ENCODE measurements at regions not wholly inside any gene's neighbourhood (a gene's known extent, or its start where the extent isn't known, plus 50 kb on each side); places are given as distances from the start of the nearest gene placed in this dataset.
"Not testable (repeated sequence)": the region's sequence is repeated elsewhere in the genome, so short reads cannot be mapped to it uniquely, and the experiment has no call there.

DNA sequence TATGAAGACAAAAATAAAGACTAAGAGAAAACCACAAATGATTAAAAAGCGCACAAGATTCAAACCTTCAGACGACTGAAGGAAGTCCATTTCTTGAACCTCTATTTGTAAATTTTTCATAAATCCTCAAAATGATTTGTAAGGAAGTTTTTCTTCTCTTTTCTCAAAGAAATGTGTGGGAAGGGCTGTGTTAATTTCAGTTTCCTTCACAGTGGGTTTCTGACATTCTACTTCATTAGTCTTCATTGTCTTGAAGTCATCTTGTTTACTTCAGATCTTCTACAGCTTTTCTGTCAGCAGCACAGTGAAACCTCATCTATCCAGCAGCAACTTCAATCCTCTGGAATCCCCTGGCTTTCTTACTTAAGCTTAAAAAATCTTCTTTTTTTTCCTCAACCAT, 87.6 kb upstream of the MYLIP start:
- POLR2A ChIA-PET, result no interaction called here
- CTCF ChIA-PET, result interaction anchor here (0.5 kb wide), 1 partner anchor 24 kb away, joined by 3 read pairs; no protein-coding TSS in a partner anchor

DNA sequence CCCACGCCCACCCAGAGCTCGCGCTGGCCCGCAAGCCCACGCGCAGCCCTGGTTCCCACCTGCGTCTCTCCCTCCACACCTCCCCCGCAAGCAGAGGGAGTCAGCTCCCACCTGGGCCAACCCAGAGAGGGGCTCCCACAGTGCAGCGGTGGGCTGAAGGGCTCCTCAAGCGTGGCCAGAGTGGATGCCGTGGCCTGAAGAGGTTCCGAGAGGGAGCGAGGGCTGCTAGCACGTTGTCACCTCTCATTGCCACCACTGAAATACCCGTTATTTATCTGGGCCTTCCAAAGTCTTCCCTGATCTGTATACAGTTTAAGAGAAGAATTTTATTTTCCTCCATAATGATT, 88.3 kb upstream of the MYLIP start:
- ChIA-PET CTCF (no interaction called here), POLR2A (no interaction called here)

DNA sequence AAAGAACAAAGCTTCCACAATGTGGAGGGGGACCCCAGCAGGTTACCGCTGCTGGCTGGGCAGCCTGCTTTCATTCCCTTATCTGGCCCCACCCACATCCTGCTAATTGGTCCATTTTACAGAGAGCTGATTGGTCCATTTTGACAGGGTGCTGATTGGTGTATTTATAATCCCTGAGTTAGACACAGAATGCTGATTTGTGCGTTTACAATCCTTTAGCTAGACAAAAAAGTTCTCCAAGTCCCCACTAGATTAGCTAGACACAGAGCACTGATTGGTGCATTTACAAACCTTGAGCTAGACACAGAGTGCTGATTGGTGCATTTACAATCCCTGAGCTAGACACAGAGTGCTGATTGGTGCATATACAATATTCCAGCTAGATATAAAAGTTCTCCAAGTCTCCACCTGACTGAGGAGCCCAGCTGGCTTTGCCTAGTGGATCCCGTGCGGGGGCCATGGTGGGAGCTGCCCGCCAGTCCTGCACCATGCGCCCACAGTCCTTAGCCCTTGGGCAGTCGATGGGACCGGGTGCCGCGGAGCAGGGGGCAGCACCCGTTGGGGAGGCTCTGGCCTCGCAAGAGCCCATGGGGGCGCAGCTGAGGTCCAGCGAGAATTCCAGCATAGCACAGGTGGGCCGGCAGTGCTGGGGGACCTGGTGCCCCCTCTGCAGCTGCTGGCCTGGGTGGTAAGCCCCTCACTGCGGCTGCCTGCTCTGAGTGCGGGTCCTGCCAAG, 88.8 kb upstream of the MYLIP start:
- CTCF ChIA-PET, POLR2A ChIA-PET: not testable (repeated sequence)

DNA sequence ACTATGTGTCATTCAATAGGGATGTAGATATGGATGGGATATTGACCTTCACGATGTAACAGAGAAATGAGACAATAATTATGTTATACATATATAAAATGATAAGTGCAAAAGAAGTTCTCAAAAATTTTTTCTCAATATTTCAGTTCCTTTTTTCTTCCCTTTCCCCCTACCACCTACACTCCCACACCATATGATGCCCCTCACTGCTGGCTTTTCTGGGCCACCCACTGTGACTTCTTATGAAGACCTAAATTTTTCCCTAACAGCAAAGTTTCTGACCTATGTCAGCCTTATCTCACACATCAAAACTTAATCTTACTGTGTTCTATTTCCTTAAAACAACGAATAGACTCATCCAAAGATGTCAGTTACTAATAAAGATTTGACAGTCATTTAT, 89.9 kb upstream of the MYLIP start:
- ChIA-PET CTCF (no interaction called here), POLR2A (no interaction called here)

DNA sequence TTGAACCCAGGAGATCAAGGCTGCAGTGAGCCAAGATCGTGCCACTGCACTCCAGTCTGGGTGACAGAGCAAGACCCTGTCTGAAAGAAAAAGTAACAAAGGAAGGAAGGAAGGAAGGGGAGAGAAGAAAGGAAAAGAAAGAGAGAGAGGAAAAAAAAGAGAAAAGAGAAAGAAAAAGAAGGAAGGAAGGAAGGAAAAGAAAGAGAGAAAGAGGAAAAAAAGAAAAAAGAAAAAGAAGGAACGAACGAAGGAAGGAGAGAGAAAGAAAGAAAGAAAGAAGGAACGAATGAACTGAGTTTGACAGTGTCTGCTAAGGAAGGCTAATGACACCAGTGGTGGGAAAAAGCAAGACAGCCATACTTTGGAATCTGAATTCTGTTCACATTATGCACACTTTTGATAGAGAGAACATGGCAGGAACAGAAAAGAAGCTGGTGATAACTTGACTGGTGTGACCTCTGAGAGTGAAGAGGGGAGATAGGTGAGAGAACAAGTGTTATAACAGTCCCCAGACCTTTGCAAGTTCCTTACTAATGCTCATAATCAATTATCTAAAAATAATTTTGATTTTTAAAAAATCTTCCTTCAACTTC, 93.3 kb upstream of the MYLIP start:
- ChIA-PET CTCF (interaction anchor here (1.2 kb wide), 1 partner anchor 170 kb away, joined by 3 read pairs; no protein-coding TSS in a partner anchor), POLR2A (no interaction called here)

DNA sequence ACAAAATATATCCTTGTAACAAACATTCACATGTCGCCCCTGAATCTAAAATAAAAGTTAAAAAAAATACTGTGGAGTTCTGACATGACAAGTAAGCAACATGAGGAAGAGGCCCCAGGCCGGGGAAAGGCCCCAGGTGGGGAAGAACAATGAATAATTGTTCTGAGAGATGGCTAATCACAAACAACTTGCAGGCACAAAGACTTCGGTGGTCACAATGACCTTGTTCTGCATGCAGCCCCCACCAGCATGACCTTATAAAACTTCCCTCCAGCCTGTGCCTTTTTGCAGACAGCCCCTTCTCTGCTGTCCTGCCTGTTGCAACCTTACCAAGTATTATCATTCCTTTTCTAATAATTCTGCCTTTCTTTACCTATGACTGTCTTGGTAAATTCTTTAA, 95.7 kb upstream of the MYLIP start:
- POLR2A ChIA-PET, result no interaction called here
- CTCF ChIA-PET, result no interaction called here

DNA sequence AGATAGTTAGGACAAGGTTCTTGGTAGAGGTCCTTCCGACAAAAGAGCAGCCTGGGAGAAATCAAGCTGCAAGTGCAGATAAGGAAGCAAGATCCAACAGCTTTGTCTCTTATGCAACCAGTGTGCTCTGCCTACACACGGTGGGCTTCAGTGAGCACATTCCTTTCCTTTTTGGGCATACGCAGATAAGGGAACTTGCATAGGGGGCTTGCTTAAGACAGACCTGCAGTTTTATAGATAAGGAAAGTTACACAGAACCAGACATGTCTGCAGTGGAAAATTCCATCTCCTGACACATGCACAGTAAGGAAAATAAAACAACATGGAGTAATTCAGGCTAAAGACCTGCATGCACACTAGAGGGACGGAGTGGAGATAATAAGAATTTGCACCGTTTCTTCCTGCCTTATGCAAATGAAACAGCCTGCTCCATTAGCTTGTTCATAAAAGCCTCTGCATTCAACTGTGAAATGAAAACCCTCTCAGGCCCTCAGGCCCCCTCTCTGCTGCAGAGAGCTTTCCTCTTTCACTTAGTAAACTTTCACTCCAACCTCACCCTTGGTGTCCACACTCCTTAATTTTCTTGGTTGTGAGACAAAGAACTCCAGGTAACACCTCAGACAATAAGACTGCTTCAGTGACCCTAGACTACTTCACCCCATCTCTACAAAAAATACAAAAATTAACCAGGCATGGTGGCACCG, 97.5 kb upstream of the MYLIP start:
- ChIA-PET POLR2A (no interaction called here), CTCF (no interaction called here)

DNA sequence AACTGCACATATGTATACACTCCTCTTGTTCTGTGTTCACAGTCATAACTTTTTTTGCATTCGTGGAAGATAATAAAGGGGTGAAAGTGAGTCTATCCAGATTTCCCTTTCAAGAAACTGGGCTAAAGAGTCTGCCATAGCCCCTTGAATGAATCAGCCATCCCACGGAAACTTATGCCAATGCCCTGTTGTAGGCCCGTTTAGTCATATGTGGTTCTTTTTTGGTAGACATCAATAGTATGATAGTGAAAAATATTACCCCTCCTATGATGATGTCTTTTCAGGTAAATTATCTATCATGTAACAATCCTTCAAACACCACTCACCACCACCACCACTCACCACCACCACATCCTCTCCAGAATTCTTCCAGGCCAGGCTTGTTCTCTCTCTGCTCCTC, 99.9 kb upstream of the MYLIP start:
- ChIA-PET CTCF (interaction anchor here (0.6 kb wide), 1 partner anchor 1415 kb away, joined by 3 read pairs; no protein-coding TSS in a partner anchor), POLR2A (no interaction called here)

DNA sequence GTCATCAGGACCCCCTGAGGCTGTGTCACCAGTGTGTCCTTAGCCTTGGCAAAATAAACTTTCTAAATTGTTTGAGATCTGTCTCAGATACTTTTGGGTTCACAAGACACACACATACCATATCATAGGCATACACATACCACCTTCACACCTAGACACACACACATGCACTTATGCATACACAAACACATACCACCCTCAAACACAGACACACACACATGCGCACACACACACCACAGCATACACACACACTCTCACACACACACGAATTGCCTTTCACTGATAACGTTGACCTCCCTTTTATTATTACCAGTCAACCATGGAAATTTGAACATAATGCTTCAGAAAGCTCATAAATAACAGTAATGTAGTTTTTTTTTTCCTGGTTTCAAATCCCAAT, 108.6 kb upstream of the MYLIP start:
- ChIA-PET CTCF (interaction anchor here (0.5 kb wide), 1 partner anchor 181 kb away, joined by 3 read pairs; no protein-coding TSS in a partner anchor), POLR2A (no interaction called here)

DNA sequence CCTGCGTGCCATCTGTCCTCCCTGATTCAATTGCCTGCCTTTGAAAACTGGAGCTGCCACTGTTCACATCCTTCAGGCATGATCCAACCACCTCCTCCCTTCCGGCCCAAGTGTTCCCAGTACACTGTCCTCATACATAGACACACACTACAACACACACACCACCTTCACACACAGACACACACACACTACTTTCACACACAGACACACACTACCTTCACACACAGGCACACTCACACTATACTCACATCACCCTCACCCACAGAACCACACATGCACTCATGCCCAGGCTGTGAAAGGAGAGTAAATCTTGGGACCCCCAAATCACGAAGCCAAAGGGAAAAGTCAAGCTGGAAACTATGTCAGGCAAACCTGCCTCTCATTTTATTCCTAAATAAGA, 109.4 kb upstream of the MYLIP start:
- ChIA-PET POLR2A (no interaction called here), CTCF (no interaction called here)

DNA sequence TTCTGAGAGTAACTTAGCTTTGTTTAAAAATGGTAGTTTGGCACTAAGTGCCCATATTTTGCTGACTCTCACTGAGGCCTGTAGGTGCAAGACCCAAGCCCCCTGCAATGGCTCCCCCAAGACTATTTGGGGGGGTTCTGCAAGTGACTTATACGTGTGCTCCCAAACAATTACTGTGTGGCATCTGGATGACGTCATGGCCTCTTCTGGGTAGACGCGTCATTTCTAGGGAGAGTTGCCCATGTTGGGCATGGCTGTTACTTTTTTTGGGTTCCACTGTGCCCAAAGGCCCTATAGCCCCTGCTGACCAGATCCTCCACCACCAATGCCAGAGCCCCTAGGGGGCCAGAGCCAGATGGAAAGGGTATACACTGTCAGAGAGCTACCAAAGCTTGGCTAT, 110.3 kb upstream of the MYLIP start:
- ChIA-PET CTCF (no interaction called here), POLR2A (no interaction called here)

DNA sequence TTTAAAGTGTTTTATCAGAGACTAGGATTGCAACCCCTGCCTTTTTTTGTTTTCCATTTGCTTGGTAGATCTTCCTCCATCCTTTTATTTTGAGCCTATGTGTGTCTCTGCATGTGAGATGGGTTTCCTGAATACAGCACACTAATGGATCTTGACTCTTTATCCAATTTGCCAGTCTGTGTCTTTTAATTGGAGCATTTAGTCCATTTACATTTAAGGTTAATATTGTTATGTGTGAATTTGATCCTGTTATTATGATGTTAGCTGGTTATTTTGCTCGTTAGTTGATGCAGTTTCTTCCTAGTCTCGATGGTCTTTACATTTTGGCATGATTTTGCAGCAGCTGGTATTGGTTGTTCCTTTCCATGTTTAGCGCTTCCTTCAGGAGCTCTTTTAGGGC, 114.6 kb upstream of the MYLIP start:
- POLR2A ChIA-PET, CTCF ChIA-PET: not testable (repeated sequence)

DNA sequence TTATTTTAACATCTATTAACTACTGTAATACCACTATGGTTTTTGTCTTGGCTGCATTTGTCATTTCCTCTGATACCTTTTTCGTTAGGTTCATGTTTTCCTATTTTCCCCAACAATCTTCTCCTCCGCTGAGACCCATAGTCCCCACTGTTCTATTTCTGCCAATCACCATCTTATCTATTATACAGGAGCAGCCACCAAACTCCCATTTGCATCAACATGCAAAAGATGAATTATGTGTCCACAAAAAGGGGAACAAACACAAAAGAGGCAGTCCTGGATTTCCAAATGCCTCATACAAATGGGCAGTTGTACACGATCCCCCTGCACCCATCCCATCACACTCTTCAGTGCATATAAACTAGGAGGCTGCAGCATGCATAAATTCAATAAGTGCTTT, 121.7 kb upstream of the MYLIP start:
- CTCF ChIA-PET, result no interaction called here
- POLR2A ChIA-PET, result no interaction called here

DNA sequence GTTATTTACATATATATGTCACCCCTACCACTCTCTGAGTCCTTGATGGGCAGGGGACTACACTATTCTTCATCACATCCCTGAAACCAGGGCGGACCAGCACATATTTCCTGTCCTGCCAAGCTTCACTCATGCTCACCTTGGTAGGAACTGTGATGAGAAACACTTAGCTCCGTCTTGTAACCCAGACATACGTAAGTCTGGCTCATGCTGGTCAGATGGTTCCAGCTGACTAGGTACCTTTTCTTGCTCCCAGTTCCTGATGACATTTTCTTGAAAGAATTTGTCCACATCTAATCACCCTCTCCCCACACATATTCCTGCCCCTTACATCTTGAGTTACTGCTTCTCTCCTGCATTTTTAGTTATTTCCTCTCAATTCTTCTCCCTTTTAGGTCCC, 122.2 kb upstream of the MYLIP start:
- ChIA-PET CTCF (no interaction called here), POLR2A (no interaction called here)

DNA sequence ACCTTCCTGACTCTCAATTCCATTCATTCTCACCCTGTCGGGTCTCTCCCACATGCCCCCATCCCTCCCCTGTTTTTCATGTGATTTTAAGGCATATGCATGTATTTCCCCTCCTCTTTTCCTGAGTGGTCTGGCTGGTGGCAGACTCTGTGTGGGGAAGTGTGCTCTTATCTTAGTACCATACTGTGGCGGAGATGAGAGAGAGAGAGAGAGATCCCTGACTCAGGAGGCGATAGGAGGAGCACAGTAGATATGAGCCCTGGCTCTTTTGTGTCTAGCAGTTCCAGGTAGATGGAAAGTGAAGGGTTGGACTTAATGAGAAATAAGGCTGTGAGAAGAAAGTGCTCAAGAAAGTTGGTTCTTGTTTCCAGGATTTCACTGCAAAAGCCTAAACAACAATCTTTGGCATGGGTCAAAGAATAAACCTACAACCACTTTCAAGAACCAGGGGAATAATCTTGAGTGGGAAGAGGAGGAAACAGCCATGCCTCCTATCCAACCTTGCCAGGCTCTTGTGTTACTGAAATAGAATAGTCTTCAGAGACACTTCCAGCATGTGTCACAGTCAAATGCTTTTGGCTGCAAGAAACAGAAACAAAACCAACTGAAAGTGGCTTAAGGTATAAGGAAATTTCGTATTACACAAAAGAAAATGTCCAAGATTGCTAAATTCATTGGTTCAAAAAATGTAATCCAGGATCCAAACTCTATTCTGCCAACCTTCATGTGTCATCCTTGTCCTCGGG, 123.8 kb upstream of the MYLIP start:
- POLR2A ChIA-PET, result no interaction called here
- CTCF ChIA-PET, result no interaction called here

DNA sequence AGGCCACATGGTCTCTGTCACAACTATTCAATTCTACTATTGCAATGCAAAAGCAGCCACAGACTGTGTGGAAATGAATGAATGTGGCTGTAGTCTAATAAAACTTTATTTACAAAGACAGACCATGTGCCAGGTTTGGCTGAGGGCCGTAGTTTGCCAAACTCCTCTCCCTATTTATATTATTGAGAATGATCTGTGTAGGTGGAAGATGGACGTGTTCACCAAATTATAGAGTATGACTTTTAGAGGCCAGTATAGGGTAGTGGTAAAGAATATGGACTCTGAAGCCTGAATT, 125.7 kb upstream of the MYLIP start:
- CTCF ChIA-PET, result no interaction called here
- POLR2A ChIA-PET, result no interaction called here

DNA sequence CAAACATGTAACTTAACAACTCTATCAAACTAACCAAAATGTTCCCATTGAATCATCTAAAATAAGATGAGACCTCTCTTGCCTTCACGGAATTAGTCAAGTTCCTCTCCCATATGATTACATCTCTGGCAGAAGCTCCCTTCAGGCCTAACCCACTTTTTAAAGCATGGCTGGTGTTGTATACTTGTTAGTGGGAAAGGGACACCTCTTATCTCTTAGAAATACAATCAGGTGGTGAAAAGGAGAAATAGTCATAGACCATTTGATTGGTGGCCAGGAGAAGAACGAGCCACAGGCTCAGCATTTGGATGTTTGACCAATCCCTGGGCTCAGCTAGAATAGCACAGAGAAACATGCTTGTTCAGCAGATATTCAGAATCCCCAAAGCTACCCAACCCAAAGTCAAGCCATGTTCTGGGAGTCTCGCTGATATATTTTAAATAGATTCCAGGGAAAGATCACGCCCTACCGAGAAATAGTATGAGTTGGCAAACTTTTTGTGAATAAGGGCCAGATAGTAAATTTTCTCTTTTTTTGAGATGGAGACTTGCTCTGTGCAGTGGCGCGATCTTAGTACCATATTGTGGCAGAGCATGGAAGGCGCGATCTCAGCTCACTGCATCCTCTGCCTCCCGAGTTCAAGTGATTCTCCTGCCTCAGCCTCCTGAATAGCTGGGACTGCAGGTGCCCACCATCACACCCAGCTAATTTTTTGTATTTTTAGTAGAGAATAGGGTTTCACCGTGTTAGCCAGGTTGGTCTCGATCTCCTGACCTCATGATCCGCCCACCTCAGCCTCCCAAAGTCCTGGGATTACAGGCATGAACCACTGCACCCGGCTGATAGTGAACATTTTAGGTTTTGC, 126.3 kb upstream of the MYLIP start:
- CTCF ChIA-PET, result no interaction called here
- POLR2A ChIA-PET, result no interaction called here

DNA sequence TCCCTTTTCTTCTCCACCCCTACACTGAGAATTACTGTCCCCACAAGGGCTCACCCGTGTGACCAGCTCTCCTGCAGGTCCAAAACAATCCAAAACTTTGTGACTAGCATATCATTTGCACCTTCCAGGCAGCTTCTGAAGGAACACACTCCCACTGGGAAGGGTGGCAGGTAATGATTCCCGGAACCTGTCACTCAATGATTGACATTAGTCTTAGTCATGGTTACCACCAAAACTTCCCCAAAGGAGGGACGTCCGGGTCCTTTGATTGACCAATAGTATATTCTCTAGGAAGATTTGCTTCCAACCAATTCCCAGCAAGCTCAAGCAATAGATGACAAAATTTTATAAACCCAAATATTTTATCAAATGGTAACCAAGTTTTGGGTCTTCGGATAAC, 127.7 kb upstream of the MYLIP start:
- ChIA-PET CTCF (no interaction called here), POLR2A (no interaction called here)

DNA sequence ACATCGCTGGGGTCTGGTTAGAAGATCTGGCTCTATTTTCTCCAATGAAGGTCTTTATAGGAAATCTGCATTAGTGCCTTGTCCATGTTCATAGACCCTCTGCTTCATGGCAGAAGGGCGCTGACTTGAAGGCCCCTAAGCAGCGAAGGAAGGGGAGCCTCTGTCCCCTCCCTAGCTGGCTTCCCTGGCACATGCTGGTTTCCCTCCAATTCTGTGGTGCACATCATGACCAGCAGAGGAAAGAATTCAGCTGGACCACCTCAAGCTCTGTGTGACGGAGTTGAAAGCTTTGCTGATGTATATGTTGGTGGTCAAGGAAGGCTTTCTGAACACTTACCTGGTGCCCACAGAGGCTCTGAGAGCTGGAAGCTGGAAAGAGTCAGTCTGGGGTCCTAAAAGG, 129.7 kb upstream of the MYLIP start:
- ChIA-PET POLR2A (no interaction called here), CTCF (no interaction called here)

DNA sequence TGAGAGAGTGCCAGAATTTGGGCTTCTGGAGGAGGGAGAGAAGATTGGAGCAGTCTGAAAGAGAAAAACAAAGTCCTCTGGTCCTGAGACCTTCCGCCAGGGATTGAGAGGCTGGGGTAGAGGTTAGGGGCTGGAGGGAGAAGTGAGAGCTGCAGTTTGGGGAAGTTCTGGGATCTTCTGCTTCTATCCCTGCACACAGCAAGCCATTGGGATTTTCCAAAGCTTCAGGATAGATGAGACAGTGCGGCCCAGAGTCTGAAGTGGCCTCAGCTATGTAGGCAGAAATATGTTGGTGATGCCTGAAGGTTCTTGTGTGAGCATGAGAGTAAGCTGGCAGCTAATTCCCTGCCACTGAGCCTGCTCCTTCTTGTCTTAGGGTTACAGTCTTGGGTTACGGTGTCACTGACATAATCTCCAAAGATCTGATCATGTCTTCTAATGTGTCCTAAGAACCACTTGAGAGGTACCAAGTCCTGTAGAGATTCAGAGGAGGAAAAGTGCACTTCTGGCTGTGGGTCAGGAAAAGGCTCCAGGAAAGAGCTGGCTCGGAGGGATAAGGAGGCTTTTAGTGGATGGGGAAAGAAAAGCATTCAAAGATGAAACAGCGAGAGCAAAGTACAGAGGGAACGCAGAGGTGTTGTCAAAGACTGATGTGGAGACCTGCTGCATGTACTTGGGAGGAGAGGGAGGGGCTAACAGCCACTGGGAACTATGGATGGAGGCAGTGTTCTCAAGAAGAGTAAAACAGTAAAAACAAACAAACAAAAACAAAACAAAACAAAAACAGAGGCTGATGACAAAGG, 131.1 kb upstream of the MYLIP start:
- ChIA-PET CTCF (no interaction called here), POLR2A (no interaction called here)

Data from activated CD8-positive, alpha-beta memory T cell treated with anti-CD3 and anti-CD28 coated beads for 36 hours (primary cell).